ENCODE measurements at regions not wholly inside any gene's neighbourhood (a gene's known extent, or its start where the extent isn't known, plus 50 kb on each side); places are given as distances from the start of the nearest gene placed in this dataset.
"Not testable (repeated sequence)": the region's sequence is repeated elsewhere in the genome, so short reads cannot be mapped to it uniquely, and the experiment has no call there.

GRCh38 chr2:16970948-16971347 is 305.3 kb upstream of the CYRIA start:
- not testable (repeated sequence) for DNase-seq (ENCODE audit: low spot score)

- no peak for DNase-seq (ENCODE audit: low spot score)
Measured at GRCh38 chr2:16962505-16962904, 296.9 kb upstream of the CYRIA start.

- DNase-seq (ENCODE audit: low spot score), result no peak
Measured at GRCh38 chr2:16960579-16960978, 294.9 kb upstream of the CYRIA start.

- DNase-seq (ENCODE audit: low spot score), result no peak
Measured at GRCh38 chr2:16958266-16958665, 292.6 kb upstream of the CYRIA start.

- DNase-seq (ENCODE audit: low spot score), result no peak
Measured at GRCh38 chr2:16952805-16953204, 287.2 kb upstream of the CYRIA start.

DNA sequence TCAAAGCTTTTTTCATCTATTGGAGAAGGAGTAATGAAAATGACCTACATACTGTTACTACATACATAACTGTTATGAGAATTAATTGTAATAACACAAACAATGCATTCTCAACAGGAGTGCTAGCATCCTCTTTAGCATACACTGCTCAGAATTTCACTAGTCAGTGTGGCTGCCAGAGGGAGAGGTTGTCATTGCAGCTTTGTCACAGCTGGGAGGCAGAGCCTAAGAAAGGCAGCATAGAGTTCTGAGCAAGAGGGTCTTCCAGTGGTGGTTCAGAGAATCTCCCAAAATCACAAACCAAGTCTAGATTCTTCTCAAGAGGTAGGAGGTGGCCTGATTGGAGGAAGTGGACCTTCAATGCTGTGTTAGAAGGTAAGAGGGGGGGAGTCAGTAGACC is 286.7 kb upstream of the CYRIA start:
- no peak for DNase-seq (ENCODE audit: low spot score)

DNA sequence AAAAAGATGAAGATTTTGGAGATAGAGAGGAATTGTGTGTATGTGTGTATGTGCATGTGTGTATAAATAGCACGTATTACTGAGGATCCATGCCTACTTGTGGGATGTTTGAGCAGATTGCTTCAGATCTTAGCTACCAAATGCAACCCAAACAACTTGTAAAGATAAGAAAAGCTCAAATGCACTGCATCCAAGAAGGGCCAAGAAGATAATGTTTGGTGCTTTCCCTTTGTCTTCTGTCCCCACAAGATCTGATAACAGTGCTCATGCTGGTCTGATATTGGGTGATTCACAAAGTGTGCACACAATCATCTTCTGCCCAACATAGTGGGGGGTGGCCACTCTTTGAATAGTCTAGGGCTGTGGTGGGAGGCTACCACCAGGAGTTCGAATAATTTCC is 284.8 kb upstream of the CYRIA start:
- no peak for DNase-seq (ENCODE audit: low spot score)

DNA sequence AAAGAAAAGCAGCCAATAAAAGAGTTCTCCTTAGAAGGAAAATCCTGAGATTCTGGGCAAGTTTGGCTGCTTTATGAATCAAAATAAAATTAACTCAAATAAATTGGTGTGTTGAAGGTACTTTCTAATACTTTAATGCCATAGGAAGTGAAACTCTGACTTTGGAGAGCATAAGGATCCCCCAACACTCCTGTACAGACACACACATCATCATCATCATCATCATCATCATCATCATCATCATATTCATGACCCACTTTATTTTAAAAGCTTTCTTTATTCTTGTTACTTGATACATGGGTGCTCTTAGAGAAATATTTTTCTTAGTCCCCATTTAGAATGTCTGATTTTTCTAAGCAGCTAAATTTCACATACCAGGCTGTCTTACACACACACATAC is 283.1 kb upstream of the CYRIA start:
- no peak for DNase-seq (ENCODE audit: low spot score)

GRCh38 chr2:16948053-16948452 is 282.4 kb upstream of the CYRIA start:
- DNase-seq (ENCODE audit: low spot score), result no peak

DNA sequence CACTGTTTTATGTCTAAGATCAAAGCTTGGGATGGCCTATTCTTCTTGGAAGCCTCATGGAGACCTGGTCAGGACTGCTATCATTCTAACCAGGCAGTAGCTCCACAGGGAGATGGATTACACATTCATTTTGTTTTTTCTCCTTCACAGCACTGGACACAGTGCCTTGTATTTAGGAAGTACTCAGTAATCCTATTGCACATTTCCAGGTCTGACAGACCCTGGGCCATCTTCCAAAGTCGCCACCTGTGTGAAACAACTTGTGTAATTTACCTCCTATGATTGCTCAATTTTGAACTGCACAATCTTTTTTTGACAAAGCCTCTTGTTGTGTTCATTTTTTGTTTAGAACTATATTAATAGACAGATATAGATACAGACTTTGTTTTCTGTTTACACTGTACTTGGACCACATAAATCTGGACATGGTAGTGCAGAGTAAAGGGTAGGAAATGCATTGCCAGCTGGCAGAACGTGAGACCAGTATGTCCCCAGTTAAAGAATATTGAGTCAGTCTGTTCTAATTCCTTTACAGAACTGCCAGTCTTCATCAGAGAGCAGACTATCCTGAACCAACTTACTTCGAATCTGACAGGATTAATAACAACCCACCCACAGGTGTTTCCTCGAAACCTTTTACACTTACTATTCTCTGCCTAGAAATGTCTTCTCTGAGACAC is 277.8 kb upstream of the CYRIA start:
- no peak for DNase-seq (ENCODE audit: low spot score)

DNA sequence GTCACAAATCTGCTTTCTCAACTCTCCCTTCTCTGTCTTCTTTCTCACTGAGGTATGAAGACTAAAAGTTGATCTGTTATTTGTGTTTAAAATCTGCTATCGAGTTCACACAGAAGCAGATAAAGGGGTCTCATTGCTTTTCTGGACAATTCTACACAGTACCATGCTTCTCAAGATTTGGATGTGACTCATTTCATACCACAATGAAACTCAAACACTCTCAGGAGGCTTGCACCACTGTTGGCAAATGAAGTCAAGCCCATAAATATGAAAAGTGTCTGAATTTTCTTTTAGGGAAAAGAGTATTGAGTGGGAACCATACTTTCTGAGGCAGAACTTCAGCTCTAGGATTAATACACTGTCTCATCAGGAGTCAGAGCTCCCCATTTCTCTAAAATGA is 274.6 kb upstream of the CYRIA start:
- no peak for DNase-seq (ENCODE audit: low spot score)

- DNase-seq (ENCODE audit: low spot score), result no peak
Measured at GRCh38 chr2:16939771-16940170, 274.1 kb upstream of the CYRIA start.

- DNase-seq (ENCODE audit: low spot score), result no peak
Measured at GRCh38 chr2:16933355-16933754, 267.7 kb upstream of the CYRIA start.

DNA sequence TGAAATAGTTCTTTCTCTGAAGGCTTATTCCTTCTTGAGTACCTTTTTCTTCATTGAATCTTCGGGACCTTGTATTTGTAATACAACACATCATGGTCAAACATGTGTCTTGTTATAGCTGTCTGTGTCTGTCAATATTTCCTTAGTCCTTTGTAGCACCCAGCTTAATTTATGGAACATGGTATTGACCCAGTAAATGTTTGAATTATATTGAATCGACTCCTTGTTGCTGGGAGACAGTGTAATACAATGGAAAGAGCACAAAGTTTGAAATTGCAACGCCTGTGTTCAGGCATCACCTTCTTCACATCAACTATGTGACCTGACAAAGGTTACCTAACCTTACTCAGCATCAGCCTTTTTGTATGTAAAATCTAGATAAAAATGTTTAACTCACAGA is 267.2 kb upstream of the CYRIA start:
- DNase-seq (ENCODE audit: low spot score), result no peak

DNA sequence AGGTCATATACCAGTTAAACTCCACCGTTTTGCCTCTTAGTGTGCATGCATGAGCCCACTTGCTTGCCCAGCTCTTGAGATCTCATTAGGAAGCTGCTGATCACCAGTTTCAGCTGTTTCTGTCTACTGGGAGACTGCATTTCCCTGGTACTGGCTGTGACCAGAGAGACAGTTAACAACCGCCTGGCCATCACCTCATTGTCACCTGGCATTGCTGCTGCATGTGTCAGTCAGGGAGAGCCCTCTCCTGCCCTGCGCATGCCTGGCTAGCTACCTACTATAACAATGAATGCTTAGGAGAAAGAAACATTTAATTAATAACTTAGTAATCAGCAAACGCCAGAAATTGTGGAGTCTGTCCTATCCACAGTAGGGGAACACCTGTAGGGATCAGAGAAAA is 265.8 kb upstream of the CYRIA start:
- DNase-seq (ENCODE audit: low spot score), result no peak

DNA sequence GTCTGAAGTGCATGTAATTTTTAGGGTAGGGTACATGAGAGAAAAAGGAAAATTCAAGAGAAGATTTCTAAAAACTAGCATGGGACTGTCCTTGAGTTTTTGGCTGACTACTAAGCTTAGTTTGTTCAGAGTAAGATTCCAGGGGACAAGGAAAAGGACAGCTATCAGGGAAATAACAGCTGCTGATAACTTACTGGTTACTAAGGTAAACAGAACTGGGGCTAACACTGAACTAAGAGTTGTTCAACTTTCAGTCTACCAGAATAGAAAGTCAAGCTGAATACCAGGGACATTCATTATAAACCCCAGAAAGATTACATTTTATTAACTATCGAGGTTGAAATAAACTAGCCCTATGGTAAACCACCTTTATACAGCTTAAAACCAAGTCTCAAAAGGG is 261.8 kb upstream of the CYRIA start:
- DNase-seq (ENCODE audit: low spot score), result no peak

GRCh38 chr2:16925145-16925544 is 259.5 kb upstream of the CYRIA start:
- no peak for DNase-seq (ENCODE audit: low spot score)

DNA sequence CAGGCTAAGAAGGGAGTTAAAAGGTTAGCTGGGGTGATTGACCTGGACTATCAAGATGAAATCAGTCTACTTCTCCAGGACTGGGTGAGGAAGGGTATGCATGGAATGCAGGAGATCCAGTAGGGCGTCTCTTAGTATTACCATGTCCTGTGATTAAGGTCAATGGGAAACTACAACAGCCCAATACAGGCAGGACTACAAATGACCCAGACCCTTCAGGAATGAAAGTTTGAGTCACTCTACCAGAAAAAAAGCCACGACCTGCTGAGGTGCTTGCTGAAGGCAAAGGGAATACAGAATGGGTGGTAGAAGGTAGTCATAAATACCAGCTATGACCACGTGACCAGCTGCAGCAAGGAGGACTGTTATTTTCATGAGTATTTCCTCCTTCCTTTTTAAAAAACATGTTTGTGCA is 249.7 kb upstream of the CYRIA start:
- not testable (repeated sequence) for DNase-seq (ENCODE audit: low spot score)

DNA sequence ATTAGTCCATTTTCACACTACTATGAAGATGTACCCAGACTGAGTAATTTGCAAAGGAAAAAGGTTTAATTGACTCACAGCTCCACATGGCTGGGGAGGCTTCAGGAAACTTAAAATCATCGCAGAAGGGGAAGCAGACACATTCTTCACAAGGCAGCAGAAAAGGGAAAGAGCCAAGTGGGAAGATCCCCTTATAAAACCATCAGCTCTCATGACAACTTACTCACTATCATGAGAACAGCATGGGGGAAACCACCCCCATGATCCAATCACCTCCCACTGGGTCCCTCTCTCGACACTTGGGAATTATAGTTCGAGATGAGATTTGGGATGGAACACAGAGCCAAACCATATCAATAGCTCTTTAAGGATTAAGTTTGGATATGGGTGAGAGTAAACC is 246.1 kb upstream of the CYRIA start:
- DNase-seq (ENCODE audit: low spot score), result no peak

GRCh38 chr2:16908656-16909055 is 243.0 kb upstream of the CYRIA start:
- DNase-seq (ENCODE audit: low spot score), result no peak

DNA sequence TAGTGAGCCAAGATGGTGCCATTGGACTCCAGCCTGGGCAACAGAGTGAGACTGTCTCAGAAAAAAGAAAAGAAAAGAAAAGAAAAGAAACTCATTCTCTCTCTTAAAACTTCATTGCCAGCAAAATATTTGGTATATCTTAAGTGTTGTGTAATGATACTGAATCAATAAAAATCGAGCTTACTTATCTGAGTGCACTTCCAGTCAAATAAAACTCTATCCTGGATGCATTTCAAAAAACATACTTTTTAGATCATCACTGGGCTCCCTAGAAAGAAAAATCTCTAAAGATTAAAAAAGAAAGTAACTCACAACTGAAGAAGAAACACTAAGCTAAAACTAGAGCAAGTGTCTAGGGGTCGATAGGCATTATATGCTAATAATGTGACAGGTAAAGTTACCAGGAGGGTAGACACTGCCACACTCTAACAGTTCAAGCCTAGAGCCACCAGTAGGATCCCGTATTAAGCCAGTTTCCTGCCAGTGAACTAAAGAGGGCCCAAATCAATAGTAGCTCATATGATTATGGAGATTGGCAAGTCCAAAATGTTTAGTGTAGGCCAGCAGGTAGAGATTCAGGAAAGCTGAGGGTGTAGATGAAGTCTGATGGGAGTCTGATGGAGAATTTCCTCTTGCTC is 242.1 kb upstream of the CYRIA start:
- no peak for DNase-seq (ENCODE audit: low spot score)

GRCh38 chr2:16905325-16905724 is 239.7 kb upstream of the CYRIA start:
- not testable (repeated sequence) for DNase-seq (ENCODE audit: low spot score)

GRCh38 chr2:16900405-16901025 is 234.9 kb upstream of the CYRIA start:
- DNase-seq (ENCODE audit: low spot score), result no peak

- DNase-seq (ENCODE audit: low spot score), result no peak
Measured at GRCh38 chr2:16899958-16900357, 234.3 kb upstream of the CYRIA start.
